ENCODE measurements at regions not wholly inside any gene's neighbourhood (a gene's known extent, or its start where the extent isn't known, plus 50 kb on each side); places are given as distances from the start of the nearest gene placed in this dataset.

- Histone ChIP-seq H3K9me3 (ENCODE audit: low read length) (no peaks in the 10 kb centered on the region), H4K20me1 (ENCODE audit: insufficient read depth, low read length) (no peaks in the 10 kb centered on the region), H3K27me3 (ENCODE audit: insufficient read depth, low read length) (no peaks in the 10 kb centered on the region), H3K27ac (ENCODE audit: low read depth, low read length, poor library complexity, severe bottlenecking) (no peak overlapping the region), H2AFZ (ENCODE audit: low read length) (no peak overlapping the region), H3K79me2 (ENCODE audit: insufficient read depth, low read length) (no peaks in the 10 kb centered on the region), H3K36me3 (ENCODE audit: insufficient read depth, low read length) (no peaks in the 10 kb centered on the region), H3F3A (ENCODE audit: insufficient read depth, low read length) (no peaks in the 10 kb centered on the region), H3K4me3 (ENCODE audit: low read depth, low read length, poor library complexity, severe bottlenecking) (no peak overlapping the region), H3K4me1 (ENCODE audit: insufficient read depth, low read length, severe bottlenecking) (no peaks in the 10 kb centered on the region), H3K4me2 (ENCODE audit: low read length) (no peak overlapping the region), H3K9me2 (ENCODE audit: low read depth, low read length) (no peaks in the 10 kb centered on the region), H3K9ac (ENCODE audit: low read length) (no peak overlapping the region)
- no peak for TF ChIP-seq EZH2 (IDR thresholded peaks at IDR 0.05; ENCODE audit: borderline replicate concordance, low read length)
- TF ChIP-seq, protein P1, sequence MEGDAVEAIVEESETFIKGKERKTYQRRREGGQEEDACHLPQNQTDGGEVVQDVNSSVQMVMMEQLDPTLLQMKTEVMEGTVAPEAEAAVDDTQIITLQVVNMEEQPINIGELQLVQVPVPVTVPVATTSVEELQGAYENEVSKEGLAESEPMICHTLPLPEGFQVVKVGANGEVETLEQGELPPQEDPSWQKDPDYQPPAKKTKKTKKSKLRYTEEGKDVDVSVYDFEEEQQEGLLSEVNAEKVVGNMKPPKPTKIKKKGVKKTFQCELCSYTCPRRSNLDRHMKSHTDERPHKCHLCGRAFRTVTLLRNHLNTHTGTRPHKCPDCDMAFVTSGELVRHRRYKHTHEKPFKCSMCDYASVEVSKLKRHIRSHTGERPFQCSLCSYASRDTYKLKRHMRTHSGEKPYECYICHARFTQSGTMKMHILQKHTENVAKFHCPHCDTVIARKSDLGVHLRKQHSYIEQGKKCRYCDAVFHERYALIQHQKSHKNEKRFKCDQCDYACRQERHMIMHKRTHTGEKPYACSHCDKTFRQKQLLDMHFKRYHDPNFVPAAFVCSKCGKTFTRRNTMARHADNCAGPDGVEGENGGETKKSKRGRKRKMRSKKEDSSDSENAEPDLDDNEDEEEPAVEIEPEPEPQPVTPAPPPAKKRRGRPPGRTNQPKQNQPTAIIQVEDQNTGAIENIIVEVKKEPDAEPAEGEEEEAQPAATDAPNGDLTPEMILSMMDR (IDR thresholded peaks at IDR 0.05; ENCODE audit: low read length): no peak
These were observed 90.8 kb upstream of the KCTD1 start for GRCh38 chr18:26639149-26639548.

DNA sequence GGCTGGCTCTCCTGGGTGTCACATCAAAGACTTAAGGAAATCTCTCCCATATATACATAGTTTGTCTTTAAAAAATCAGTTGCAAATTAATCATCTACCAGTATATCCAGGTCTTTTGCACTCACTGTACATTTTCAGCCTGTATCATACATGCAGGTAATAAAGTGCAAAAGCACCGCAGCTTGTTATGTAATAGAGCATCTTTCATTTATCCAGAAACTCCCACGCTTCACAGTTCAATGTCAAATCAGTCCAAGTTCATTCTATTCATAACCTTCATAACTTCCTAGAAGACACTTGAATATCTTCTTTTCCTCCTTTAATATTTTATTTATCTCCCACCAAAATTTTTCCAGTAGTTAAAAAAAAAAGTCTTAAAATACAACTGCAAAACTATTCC is 89.6 kb upstream of the KCTD1 start:
- TF ChIP-seq, protein P1 (IDR thresholded peaks at IDR 0.05; ENCODE audit: low read length): no peak
- no peak for TF ChIP-seq EZH2 (IDR thresholded peaks at IDR 0.05; ENCODE audit: borderline replicate concordance, low read length)
- H3K9me3 ChIP-seq (ENCODE audit: low read length): no peaks in the 10 kb centered on the region
- no peaks in the 10 kb centered on the region for H3K27me3 ChIP-seq (ENCODE audit: insufficient read depth, low read length)
- H3K4me3 ChIP-seq (ENCODE audit: low read depth, low read length, poor library complexity, severe bottlenecking): no peak overlapping the region
- H3K4me1 ChIP-seq (ENCODE audit: insufficient read depth, low read length, severe bottlenecking): no peaks in the 10 kb centered on the region
- H3K79me2 ChIP-seq (ENCODE audit: insufficient read depth, low read length): no peaks in the 10 kb centered on the region
- no peaks in the 10 kb centered on the region for H3F3A ChIP-seq (ENCODE audit: insufficient read depth, low read length)
- H4K20me1 ChIP-seq (ENCODE audit: insufficient read depth, low read length): no peaks in the 10 kb centered on the region
- H2AFZ ChIP-seq (ENCODE audit: low read length): no peak overlapping the region
- no peak overlapping the region for H3K4me2 ChIP-seq (ENCODE audit: low read length)
- no peak overlapping the region for H3K27ac ChIP-seq (ENCODE audit: low read depth, low read length, poor library complexity, severe bottlenecking)
- no peak overlapping the region for H3K9ac ChIP-seq (ENCODE audit: low read length)
- H3K36me3 ChIP-seq (ENCODE audit: insufficient read depth, low read length): no peaks in the 10 kb centered on the region
- no peaks in the 10 kb centered on the region for H3K9me2 ChIP-seq (ENCODE audit: low read depth, low read length)

- H3K4me1 ChIP-seq (ENCODE audit: insufficient read depth, low read length, severe bottlenecking): no peaks in the 10 kb centered on the region
- no peaks in the 10 kb centered on the region for H3K36me3 ChIP-seq (ENCODE audit: insufficient read depth, low read length)
- H4K20me1 ChIP-seq (ENCODE audit: insufficient read depth, low read length): no peaks in the 10 kb centered on the region
- H3K9me2 ChIP-seq (ENCODE audit: low read depth, low read length): no peaks in the 10 kb centered on the region
- H3K9ac ChIP-seq (ENCODE audit: low read length): no peak overlapping the region
- H3K9me3 ChIP-seq (ENCODE audit: low read length): no peaks in the 10 kb centered on the region
- H3K79me2 ChIP-seq (ENCODE audit: insufficient read depth, low read length): no peaks in the 10 kb centered on the region
- H3K4me2 ChIP-seq (ENCODE audit: low read length): no peak overlapping the region
- H3K27me3 ChIP-seq (ENCODE audit: insufficient read depth, low read length): no peaks in the 10 kb centered on the region
- TF ChIP-seq EZH2 (IDR thresholded peaks at IDR 0.05; ENCODE audit: borderline replicate concordance, low read length): no peak
- TF ChIP-seq, protein P1 (IDR thresholded peaks at IDR 0.05; ENCODE audit: low read length): no peak
- no peak overlapping the region for H2AFZ ChIP-seq (ENCODE audit: low read length)
- no peaks in the 10 kb centered on the region for H3F3A ChIP-seq (ENCODE audit: insufficient read depth, low read length)
- no peak overlapping the region for H3K27ac ChIP-seq (ENCODE audit: low read depth, low read length, poor library complexity, severe bottlenecking)
- no peak overlapping the region for H3K4me3 ChIP-seq (ENCODE audit: low read depth, low read length, poor library complexity, severe bottlenecking)
These were observed 89.0 kb upstream of the KCTD1 start for GRCh38 chr18:26637324-26637723.
